GM10248 (cell line): ENCODE measurements at regions not wholly inside any gene's neighbourhood (a gene's known extent, or its start where the extent isn't known, plus 50 kb on each side); places are given as distances from the start of the nearest gene placed in this dataset.

Experiments
- CTCF ChIA-PET: fragments of 300-600 bp; sonication (Branson Sonifier 250); formaldehyde crosslinking; extraction: SDS; loops from one replicate; lab custom pipeline; 2021; ENCODE audit warnings: antibody characterized with exemption; lab: Yijun Ruan, JAX
- POLR2A ChIA-PET: fragments of 350-650 bp; sonication (Branson Sonifier 250); formaldehyde crosslinking; extraction: SDS; loops from one replicate; lab custom pipeline; 2020; ENCODE audit warnings: antibody characterized with exemption; lab: Yijun Ruan, JAX
- DNase-seq: peaks from one replicate; pipeline ENCODE4 v3.0.0; 2012; ENCODE audit errors: extremely low spot score
- TF ChIP-seq, protein P1 (sequence below): IDR thresholded peaks from 2 replicates; pipeline ENCODE4 v1.5.1; 2012; ENCODE audit warnings: mild to moderate bottlenecking, low read depth; ENCODE audit errors: extremely low read depth, missing control alignments, control extremely low read depth

DNA sequence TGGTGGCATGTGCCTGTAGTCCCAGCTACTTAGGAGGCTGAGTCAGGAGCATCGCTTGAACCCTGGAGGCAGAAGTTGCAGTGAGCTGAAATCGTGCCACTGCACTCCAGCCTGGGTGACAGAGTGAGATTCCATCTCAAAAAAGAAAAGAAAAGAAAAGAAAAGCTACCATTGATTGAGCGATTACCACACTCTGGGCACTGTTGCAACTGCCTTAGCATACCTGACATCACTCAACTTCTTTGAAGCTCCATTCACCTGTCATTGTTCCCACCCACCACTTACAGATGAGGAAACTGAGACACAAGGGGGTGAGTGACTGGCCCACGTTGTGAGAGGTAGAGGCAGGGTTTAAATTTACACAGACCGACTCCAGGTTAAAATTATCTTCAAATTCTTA is 442.1 kb upstream of the SULF2 start:
- no peak for DNase-seq
- CTCF ChIA-PET = no interaction called here
- TF ChIP-seq, protein P1, sequence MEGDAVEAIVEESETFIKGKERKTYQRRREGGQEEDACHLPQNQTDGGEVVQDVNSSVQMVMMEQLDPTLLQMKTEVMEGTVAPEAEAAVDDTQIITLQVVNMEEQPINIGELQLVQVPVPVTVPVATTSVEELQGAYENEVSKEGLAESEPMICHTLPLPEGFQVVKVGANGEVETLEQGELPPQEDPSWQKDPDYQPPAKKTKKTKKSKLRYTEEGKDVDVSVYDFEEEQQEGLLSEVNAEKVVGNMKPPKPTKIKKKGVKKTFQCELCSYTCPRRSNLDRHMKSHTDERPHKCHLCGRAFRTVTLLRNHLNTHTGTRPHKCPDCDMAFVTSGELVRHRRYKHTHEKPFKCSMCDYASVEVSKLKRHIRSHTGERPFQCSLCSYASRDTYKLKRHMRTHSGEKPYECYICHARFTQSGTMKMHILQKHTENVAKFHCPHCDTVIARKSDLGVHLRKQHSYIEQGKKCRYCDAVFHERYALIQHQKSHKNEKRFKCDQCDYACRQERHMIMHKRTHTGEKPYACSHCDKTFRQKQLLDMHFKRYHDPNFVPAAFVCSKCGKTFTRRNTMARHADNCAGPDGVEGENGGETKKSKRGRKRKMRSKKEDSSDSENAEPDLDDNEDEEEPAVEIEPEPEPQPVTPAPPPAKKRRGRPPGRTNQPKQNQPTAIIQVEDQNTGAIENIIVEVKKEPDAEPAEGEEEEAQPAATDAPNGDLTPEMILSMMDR = no peak
- POLR2A ChIA-PET = no interaction called here

- no peak for DNase-seq
- TF ChIP-seq, protein P1 = no peak
- ChIA-PET CTCF (interaction anchor here (1.3 kb wide), 1 partner anchor 394 kb away, joined by 3 read pairs; no protein-coding TSS in a partner anchor), POLR2A (no interaction called here)
Measured at GRCh38 chr20:48226642-48227041, 441.4 kb upstream of the SULF2 start.

GRCh38 chr20:48224533-48225050 is 439.3 kb upstream of the SULF2 start:
- no peak for DNase-seq
- POLR2A ChIA-PET = no interaction called here
- CTCF ChIA-PET = no interaction called here
- TF ChIP-seq, protein P1 = no peak

DNA sequence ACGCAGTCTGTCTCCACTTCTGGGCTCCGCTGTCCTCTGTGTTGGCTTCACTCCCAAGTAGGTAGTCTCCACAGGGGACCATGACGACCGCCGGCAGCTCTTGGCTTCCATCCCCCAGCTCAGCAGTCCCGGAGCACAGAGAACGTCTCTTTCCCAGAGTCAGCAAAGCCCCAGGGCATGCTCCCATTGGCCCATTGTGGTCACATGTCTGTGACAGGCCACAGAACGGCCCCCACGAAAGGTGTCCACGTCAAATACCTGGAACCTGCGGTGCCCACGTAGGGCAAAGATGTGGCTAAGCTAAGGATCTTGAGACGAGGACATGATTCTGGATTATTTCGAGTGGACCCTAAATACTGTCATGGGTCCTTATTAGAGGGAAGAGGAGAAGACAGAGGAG is 438.4 kb upstream of the SULF2 start:
- TF ChIP-seq, protein P1 = no peak
- CTCF ChIA-PET = interaction anchor here (0.9 to 1.0 kb wide), 2 partner anchors 26 to 397 kb away, joined by 3 read pairs; no protein-coding TSS in a partner anchor
- POLR2A ChIA-PET = no interaction called here
- DNase-seq = no peak

DNA sequence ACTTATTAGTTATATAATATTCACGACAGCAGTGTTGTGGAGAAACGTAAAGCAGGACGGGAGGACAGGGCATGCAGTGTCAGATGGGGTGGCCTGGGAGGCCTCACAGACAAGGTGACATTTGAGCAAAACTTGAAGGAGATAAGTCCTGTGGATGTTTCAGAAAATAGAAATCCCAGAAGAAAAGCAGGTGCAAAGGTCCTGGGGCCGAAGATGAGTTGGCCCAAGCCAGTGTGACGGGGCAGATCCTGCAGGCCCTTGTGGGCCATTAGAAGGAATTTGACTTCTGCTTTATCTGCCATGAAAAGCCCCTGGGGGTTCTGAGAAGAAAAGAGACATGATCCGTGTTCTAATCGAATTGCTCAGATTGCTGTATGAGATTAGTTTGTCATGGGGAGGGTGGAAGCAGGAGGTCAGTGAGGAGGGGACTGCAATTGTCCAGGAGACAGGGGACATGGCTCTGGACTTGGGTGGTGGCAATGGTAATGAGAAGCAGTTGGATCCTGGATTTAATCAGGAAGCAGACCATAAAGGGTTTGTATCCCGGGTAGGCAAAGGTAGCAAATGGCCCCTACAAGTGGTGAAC is 437.4 kb upstream of the SULF2 start:
- ChIA-PET POLR2A (no interaction called here), CTCF (interaction anchor here (0.9 kb wide), 1 partner anchor 398 kb away, joined by 3 read pairs; no protein-coding TSS in a partner anchor)
- TF ChIP-seq, protein P1 = no peak
- no peak for DNase-seq

DNA sequence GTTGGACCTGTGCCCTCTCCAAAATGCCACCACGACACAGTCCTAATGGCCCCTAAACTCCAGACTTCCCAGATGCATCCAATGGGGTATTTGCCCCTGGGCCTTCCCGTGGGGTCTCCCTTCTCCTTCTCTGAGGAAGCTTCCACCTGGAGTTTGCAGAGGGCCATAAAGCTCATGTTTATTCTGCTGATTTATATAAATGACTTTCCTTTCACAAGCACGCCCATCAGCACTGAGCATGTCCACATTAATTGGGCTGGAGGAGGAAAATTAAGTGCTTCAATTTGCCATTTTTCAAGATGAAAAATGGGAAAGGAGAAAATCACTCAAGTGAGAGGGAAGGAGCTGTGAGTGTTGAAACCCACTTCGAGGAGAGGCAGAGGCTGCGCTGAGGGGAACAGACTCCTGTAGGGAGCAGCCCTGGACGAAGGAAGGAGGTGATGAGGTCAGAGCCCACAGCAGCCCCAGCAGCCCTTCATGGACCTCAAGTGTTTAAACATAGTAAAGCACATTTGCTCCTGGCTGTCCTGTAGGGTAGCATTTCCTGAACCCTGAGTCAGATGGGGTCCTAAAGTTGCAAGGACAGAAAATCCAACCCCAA is 434.9 kb upstream of the SULF2 start:
- POLR2A ChIA-PET = no interaction called here
- no peak for DNase-seq
- CTCF ChIA-PET = interaction anchor here (1.2 kb wide), 1 partner anchor 400 kb away, joined by 5 read pairs; no protein-coding TSS in a partner anchor
- TF ChIP-seq, protein P1 = no peak
